HepG2 (cell line): ENCODE measurements at regions not wholly inside any gene's neighbourhood (a gene's known extent, or its start where the extent isn't known, plus 50 kb on each side); places are given as distances from the start of the nearest gene placed in this dataset.

Source experiments
- ATAC-seq: fragments of 200-7000 bp; cut with Tn5 transposase; 3 replicates; pipeline ENCODE4 v1.9.1; 2020; ENCODE audit warnings: mild to moderate bottlenecking, moderate library complexity
- BruUV-seq: library from RNA; stranded (reverse); fragments of 400-500 nt; replicated peaks from 2 replicates; lab custom pipeline; 2021; lab: Mats Ljungman, UMichigan
- CTCF ChIA-PET: fragments of 300-600 bp; formaldehyde crosslinking; extraction: SDS; loops from one replicate; lab custom pipeline; 2021; ENCODE audit warnings: low total read pairs, inconsistent platforms, low intra/inter-chr PET ratio; lab: Yijun Ruan, JAX
- POLR2A ChIA-PET: fragments of 350-600 bp; sonication (Branson Sonifier 250); formaldehyde crosslinking; loops from one replicate; lab custom pipeline; 2020; ENCODE audit warnings: antibody characterized with exemption, inconsistent platforms; lab: Yijun Ruan, JAX
- DNase-seq: peaks from one replicate; pipeline ENCODE4 v3.0.0-alpha.2; 2015; ENCODE audit warnings: low spot score
- FAIRE-seq: peaks from 3 replicates; lab custom pipeline; 2011; peaks lifted over from hg19 to GRCh38; lab: Jason Lieb, UNC
- H2AFZ ChIP-seq: one replicate; pipeline ENCODE4 v1.6.1; 2011; ENCODE audit warnings: low read length, inconsistent platforms
- H3K27ac ChIP-seq: fragments of 300-600 bp; 3 replicates; pipeline ENCODE4 v1.8.0; 2011; ENCODE audit warnings: mixed run types, mild to moderate bottlenecking, mixed read lengths, low read length, inconsistent platforms; ENCODE audit not compliant: insufficient read depth; ENCODE audit errors: extremely low read length
- H3K27me3 ChIP-seq, 2 experiments: fragments of 200-600 bp in 1 of 2; 2 replicates in 1 of 2; 3 replicates in 1 of 2; pipeline versions ENCODE4 v1.6.0 to v1.8.0; 2011; ENCODE audit warnings: low read length in 2 of 2, mild to moderate bottlenecking in 2 of 2, moderate library complexity in 2 of 2, inconsistent platforms in 1 of 2; ENCODE audit not compliant: insufficient read depth in 2 of 2, control insufficient read depth in 1 of 2
- H3K36me3 ChIP-seq, 2 experiments: fragments of 200-600 bp in 1 of 2; replicated peaks in 1 of 2; 2 replicates in 1 of 2; 3 replicates in 1 of 2; pipeline versions ENCODE4 v1.5.1 to v1.8.0; 2011; ENCODE audit warnings: low read length in 2 of 2, inconsistent platforms in 1 of 2; ENCODE audit not compliant: insufficient read depth in 2 of 2, control insufficient read depth in 1 of 2
- H3K4me1 ChIP-seq: 2 replicates; pipeline ENCODE4 v1.5.1; 2012; ENCODE audit warnings: low read length, inconsistent platforms; ENCODE audit not compliant: insufficient read depth
- H3K4me2 ChIP-seq: 2 replicates; pipeline ENCODE4 v1.6.0; 2011; ENCODE audit warnings: low read depth, low read length, inconsistent platforms
- H3K4me3 ChIP-seq, 3 experiments: fragments of 200-600 bp in 1 of 3; sonication (generic), shearing (Covaris generic) in 1 of 3; replicated peaks in 1 of 3; 2 replicates each; pipeline ENCODE4 v1.5.1; 2011 to 2016; ENCODE audit warnings: low read length in 3 of 3, inconsistent platforms in 2 of 3, low read depth in 2 of 3, mild to moderate bottlenecking in 2 of 3, control low read depth in 1 of 3, mixed read lengths in 1 of 3; ENCODE audit not compliant: insufficient read depth in 1 of 3
- H3K79me2 ChIP-seq: one replicate; pipeline ENCODE4 v1.6.1; 2011; ENCODE audit warnings: low read length, inconsistent platforms; ENCODE audit not compliant: insufficient read depth
- H3K9ac ChIP-seq: 2 replicates; pipeline ENCODE4 v1.6.0; 2011; ENCODE audit warnings: mild to moderate bottlenecking, low read depth, low read length, inconsistent platforms; ENCODE audit not compliant: insufficient read depth
- H3K9me3 ChIP-seq: 2 replicates; pipeline ENCODE4 v1.5.1; 2012; ENCODE audit warnings: mild to moderate bottlenecking, low read length
- H4K20me1 ChIP-seq: 2 replicates; pipeline ENCODE4 v1.6.0; 2011; ENCODE audit warnings: inconsistent platforms, mild to moderate bottlenecking, low read length, moderate library complexity; ENCODE audit not compliant: insufficient read depth
- BRF2 ChIP-seq: sonication (generic); formaldehyde crosslinking; IDR thresholded peaks from 2 replicates; pipeline ENCODE4 v1.8.1; 2022; ENCODE audit warnings: mild to moderate bottlenecking, missing genetic modification reagents
- ETS1 ChIP-seq: sonication (generic); formaldehyde crosslinking; IDR thresholded peaks from 2 replicates; pipeline ENCODE4 v1.4.0; 2020; ENCODE audit warnings: missing genetic modification reagents
- FOXK2 ChIP-seq: fragments of 450-650 bp; IDR thresholded peaks from 2 replicates; pipeline ENCODE4 v1.6.1; 2016
- GATAD1 ChIP-seq: IDR thresholded peaks from 2 replicates; pipeline ENCODE4 v1.6.1; 2016; ENCODE audit warnings: missing genetic modification reagents, missing compliant biosample characterization
- HNF4A ChIP-seq: sonication (generic); formaldehyde crosslinking; IDR thresholded peaks from 2 replicates; pipeline ENCODE4 v1.4.0; 2020; ENCODE audit warnings: missing genetic modification reagents
- JDP2 ChIP-seq: sonication (generic); formaldehyde crosslinking; IDR thresholded peaks from 2 replicates; pipeline ENCODE4 v1.8.1; 2022; ENCODE audit warnings: missing genetic modification reagents, borderline replicate concordance
- NAIF1 ChIP-seq: sonication (generic); formaldehyde crosslinking; IDR thresholded peaks from 2 replicates; pipeline ENCODE4 v1.5.0; 2020; ENCODE audit warnings: mild to moderate bottlenecking, missing genetic modification reagents, borderline replicate concordance
- SP140L ChIP-seq: sonication (generic); formaldehyde crosslinking; IDR thresholded peaks from 2 replicates; pipeline ENCODE4 v1.4.0; 2020; ENCODE audit warnings: missing genetic modification reagents, borderline replicate concordance
- ZNF10 ChIP-seq: sonication (generic); formaldehyde crosslinking; IDR thresholded peaks from 2 replicates; pipeline ENCODE4 v1.4.0; 2020; ENCODE audit warnings: mild to moderate bottlenecking, low read depth, missing genetic modification reagents, borderline replicate concordance
- ZNF180 ChIP-seq: sonication (generic); formaldehyde crosslinking; IDR thresholded peaks from 2 replicates; pipeline ENCODE4 v1.4.0; 2020; ENCODE audit warnings: low read depth, missing genetic modification reagents, borderline replicate concordance
- ZNF414 ChIP-seq: sonication (generic); formaldehyde crosslinking; IDR thresholded peaks from 2 replicates; pipeline ENCODE4 v1.5.0; 2020; ENCODE audit warnings: missing genetic modification reagents
- ZNF792 ChIP-seq: IDR thresholded peaks from 2 replicates; pipeline ENCODE4 v1.6.1; 2016
- WGBS: methylation state at CpG from one replicate; pipeline ENCODE4 v1.1.6; 2017; ENCODE audit warnings: low lambda C conversion rate; 5-methylcytosine and 5-hydroxymethylcytosine counted together
- in situ Hi-C: cut with HindIII; loops from 2 replicates; pipeline ENCODE4 v1.10.0; 2017; ENCODE audit warnings: low pct_unique_long_range_greater_than_20kb; ENCODE audit not compliant: extremely low pct_ligation_motif_present
- intact Hi-C: fragments of 100-400 bp; cut with micrococcal nuclease; formaldehyde crosslinking; loops from one replicate; pipeline ENCODE4 v1.10.0; 2022; ENCODE audit not compliant: unreplicated experiment
- TF ChIP-seq, protein P1 (sequence below): sonication (generic); formaldehyde crosslinking; IDR thresholded peaks from 2 replicates; pipeline ENCODE4 v1.4.0; 2020; ENCODE audit warnings: missing genetic modification reagents

DNA sequence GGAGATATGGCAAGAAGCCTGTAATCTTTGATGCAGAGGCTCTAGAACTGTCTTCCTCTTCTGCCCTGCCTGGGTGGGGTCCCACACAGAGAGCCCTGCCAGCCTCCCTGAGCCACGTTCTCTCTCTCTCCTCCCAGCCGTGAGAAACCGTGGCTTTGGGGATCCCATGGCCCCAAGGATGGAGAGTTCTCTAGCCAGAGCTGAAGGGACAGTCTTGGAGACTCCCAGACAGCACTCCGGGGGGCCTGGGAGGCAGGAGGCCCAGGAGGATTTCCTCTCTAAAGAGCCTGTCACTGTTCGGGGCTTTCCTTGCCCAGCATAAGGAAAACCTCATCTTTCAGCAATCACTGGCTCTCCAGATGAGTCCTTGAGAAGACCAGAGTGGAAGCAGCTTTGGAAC is 227.1 kb downstream of the ARHGAP12 start:
- Histone ChIP-seq H3K36me3 (no peaks in the 10 kb centered on the region), H3K4me1 (no peaks in the 10 kb centered on the region), H3K79me2 (no peaks in the 10 kb centered on the region), H3K27ac (no peak overlapping the region), H3K9me3 (peaks cover 15% of the 10 kb centered on the region), H3K4me3 (no peak overlapping the region), H2AFZ (no peak overlapping the region), H3K4me2 (no peak overlapping the region), H3K9ac (no peak overlapping the region), H3K27me3 (peaks cover 3 to 37% of the 10 kb centered on the region in 2 experiments; a peak in 3 of 5 replicates), H4K20me1 (no peaks in the 10 kb centered on the region)
- POLR2A ChIA-PET: no interaction called here
- no peak for ATAC-seq
- BruUV-seq: no TSS peak
- in situ Hi-C loops: no loop called here
- WGBS: 4% methylated on average over 2 of the region's 5 CpGs
- TF ChIP-seq FOXK2 (no peak), JDP2 (CRISPR knock-in tag) (no peak), ZNF792 (CRISPR knock-in tag) (no peak), NAIF1 (CRISPR knock-in tag) (no peak), BRF2 (no peak), HNF4A (CRISPR knock-in tag) (no peak), ZNF414 (CRISPR knock-in tag) (no peak), SP140L (no peak), ETS1 (CRISPR knock-in tag) (no peak), ZNF180 (no peak), ZNF10 (CRISPR knock-in tag) (no peak), GATAD1 (CRISPR knock-in tag) (no peak)
- TF ChIP-seq, protein P1, sequence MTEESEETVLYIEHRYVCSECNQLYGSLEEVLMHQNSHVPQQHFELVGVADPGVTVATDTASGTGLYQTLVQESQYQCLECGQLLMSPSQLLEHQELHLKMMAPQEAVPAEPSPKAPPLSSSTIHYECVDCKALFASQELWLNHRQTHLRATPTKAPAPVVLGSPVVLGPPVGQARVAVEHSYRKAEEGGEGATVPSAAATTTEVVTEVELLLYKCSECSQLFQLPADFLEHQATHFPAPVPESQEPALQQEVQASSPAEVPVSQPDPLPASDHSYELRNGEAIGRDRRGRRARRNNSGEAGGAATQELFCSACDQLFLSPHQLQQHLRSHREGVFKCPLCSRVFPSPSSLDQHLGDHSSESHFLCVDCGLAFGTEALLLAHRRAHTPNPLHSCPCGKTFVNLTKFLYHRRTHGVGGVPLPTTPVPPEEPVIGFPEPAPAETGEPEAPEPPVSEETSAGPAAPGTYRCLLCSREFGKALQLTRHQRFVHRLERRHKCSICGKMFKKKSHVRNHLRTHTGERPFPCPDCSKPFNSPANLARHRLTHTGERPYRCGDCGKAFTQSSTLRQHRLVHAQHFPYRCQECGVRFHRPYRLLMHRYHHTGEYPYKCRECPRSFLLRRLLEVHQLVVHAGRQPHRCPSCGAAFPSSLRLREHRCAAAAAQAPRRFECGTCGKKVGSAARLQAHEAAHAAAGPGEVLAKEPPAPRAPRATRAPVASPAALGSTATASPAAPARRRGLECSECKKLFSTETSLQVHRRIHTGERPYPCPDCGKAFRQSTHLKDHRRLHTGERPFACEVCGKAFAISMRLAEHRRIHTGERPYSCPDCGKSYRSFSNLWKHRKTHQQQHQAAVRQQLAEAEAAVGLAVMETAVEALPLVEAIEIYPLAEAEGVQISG: no peak
- intact Hi-C loops: no loop called here
- no peak for DNase-seq
- no peak for FAIRE-seq
- CTCF ChIA-PET: no interaction called here
